ENCODE measurements at regions not wholly inside any gene's neighbourhood (a gene's known extent, or its start where the extent isn't known, plus 50 kb on each side); places are given as distances from the start of the nearest gene placed in this dataset.

DNA sequence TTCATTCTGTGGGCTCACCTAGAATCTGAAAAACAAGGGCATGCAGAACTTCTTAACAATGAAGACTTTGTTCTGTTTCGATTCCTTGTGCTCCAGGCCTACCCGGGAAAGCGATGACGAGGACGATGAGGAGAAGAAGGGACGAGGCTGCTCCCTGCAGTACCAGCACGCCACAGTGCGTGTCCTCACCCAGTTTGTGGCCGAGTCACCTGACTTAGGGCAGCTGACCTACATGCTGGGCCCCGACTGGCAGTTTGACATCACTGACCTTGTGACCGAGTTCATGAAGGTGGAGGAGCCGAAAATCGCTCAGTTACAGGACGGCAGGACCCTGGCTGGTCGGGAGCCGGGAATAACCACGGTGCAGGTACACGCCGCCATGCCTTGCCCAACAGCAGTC, 585.4 kb downstream of the AACS start:
- TF ChIP-seq, protein P1, sequence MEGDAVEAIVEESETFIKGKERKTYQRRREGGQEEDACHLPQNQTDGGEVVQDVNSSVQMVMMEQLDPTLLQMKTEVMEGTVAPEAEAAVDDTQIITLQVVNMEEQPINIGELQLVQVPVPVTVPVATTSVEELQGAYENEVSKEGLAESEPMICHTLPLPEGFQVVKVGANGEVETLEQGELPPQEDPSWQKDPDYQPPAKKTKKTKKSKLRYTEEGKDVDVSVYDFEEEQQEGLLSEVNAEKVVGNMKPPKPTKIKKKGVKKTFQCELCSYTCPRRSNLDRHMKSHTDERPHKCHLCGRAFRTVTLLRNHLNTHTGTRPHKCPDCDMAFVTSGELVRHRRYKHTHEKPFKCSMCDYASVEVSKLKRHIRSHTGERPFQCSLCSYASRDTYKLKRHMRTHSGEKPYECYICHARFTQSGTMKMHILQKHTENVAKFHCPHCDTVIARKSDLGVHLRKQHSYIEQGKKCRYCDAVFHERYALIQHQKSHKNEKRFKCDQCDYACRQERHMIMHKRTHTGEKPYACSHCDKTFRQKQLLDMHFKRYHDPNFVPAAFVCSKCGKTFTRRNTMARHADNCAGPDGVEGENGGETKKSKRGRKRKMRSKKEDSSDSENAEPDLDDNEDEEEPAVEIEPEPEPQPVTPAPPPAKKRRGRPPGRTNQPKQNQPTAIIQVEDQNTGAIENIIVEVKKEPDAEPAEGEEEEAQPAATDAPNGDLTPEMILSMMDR (conservative IDR thresholded peaks at IDR 0.05; ENCODE audit: low read length) = no peak
- TF ChIP-seq EZH2phosphoT487 (IDR thresholded peaks at IDR 0.05; ENCODE audit: borderline replicate concordance, low read depth, low read length) = no peak
